ENCODE measurements at regions not wholly inside any gene's neighbourhood (a gene's known extent, or its start where the extent isn't known, plus 50 kb on each side); places are given as distances from the start of the nearest gene placed in this dataset.
"Not testable (repeated sequence)": the region's sequence is repeated elsewhere in the genome, so short reads cannot be mapped to it uniquely, and the experiment has no call there.

- Histone ChIP-seq H3K4me3 (no peak overlapping the region), H3K36me3 (no peaks in the 10 kb centered on the region), H3K27ac (no peak overlapping the region), H3K27me3 (replicated peaks in 1 of 7) (peaks cover 0 to 13% (median 0%) of the 10 kb centered on the region in 7 donors), H3K4me1 (no peaks in the 10 kb centered on the region), H3K9me3 (peaks cover 0 to 12% (median 0%) of the 10 kb centered on the region in 8 donors)
- WGBS, 5 donors: 5 to 17% (median 6%) methylated on average over 1 of the region's 1 CpG
- no peak for DNase-seq
- no peak for TF ChIP-seq POLR2AphosphoS5 (IDR thresholded peaks at IDR 0.05)
- intact Hi-C loops (cut with DNase I; ENCODE audit: low total_unique reads): no loop called here
Measured at GRCh38 chr4:75422998-75423397, 91.2 kb downstream of the RCHY1 start.

- H3K27ac ChIP-seq: no peak overlapping the region
- no peaks in the 10 kb centered on the region for H3K27me3 ChIP-seq (replicated peaks in 1 of 7)
- no peaks in the 10 kb centered on the region for H3K36me3 ChIP-seq
- H3K9me3 ChIP-seq: peaks cover 0 to 13% (median 0%) of the 10 kb centered on the region in 8 donors
- no peak for DNase-seq
- H3K4me1 ChIP-seq: no peaks in the 10 kb centered on the region
- 56 to 85% (median 76%) methylated on average over 2 of the region's 2 CpGs for WGBS, 5 donors
- intact Hi-C loops (cut with DNase I; ENCODE audit: low total_unique reads): no loop called here
- no peak overlapping the region for H3K4me3 ChIP-seq
- TF ChIP-seq CTCF (IDR thresholded peaks at IDR 0.05 in 8 of 11, conservative IDR thresholded peaks at IDR 0.05 in 3 of 11): no peak
- TF ChIP-seq POLR2AphosphoS5 (IDR thresholded peaks at IDR 0.05): no peak
- TF ChIP-seq POLR2A (IDR thresholded peaks at IDR 0.05): no peak
Measured at GRCh38 chr4:75412746-75413145, 101.5 kb downstream of the RCHY1 start.

GRCh38 chr4:75398501-75398900 lies 115.7 kb downstream of the RCHY1 start:
- Histone ChIP-seq H3K4me3 (no peak overlapping the region), H3K36me3 (no peaks in the 10 kb centered on the region), H3K4me1 (no peaks in the 10 kb centered on the region), H3K27me3 (replicated peaks in 1 of 7) (no peaks in the 10 kb centered on the region), H3K27ac (no peak overlapping the region), H3K9me3 (no peaks in the 10 kb centered on the region)
- intact Hi-C loops (cut with DNase I; ENCODE audit: low total_unique reads): no loop called here
- DNase-seq: no peak
- 83 to 93% (median 89%) methylated on average over 4 of the region's 4 CpGs for WGBS, 5 donors
- TF ChIP-seq CTCF (IDR thresholded peaks at IDR 0.05 in 8 of 11, conservative IDR thresholded peaks at IDR 0.05 in 3 of 11) (no peak), POLR2A (IDR thresholded peaks at IDR 0.05) (no peak), POLR2AphosphoS5 (IDR thresholded peaks at IDR 0.05) (no peak)

GRCh38 chr4:75391489-75392166 lies 122.6 kb downstream of the RCHY1 start:
- Histone ChIP-seq H3K9me3 (peaks cover 0 to 7% (median 0%) of the 10 kb centered on the region in 8 donors), H3K27ac (no peak overlapping the region), H3K27me3 (replicated peaks in 1 of 7) (peaks cover 0 to 9% (median 0%) of the 10 kb centered on the region in 7 donors), H3K36me3 (no peaks in the 10 kb centered on the region), H3K4me3 (no peak overlapping the region), H3K4me1 (peaks cover 0 to 9% (median 2%) of the 10 kb centered on the region in 6 donors)
- intact Hi-C loops (cut with DNase I; ENCODE audit: low total_unique reads): no loop called here
- TF ChIP-seq POLR2AphosphoS5 (IDR thresholded peaks at IDR 0.05) (no peak), CTCF (IDR thresholded peaks at IDR 0.05 in 8 of 11, conservative IDR thresholded peaks at IDR 0.05 in 3 of 11) (no peak), POLR2A (IDR thresholded peaks at IDR 0.05) (no peak)
- 25 to 44% (median 33%) methylated on average over 1 of the region's 1 CpG for WGBS, 5 donors
- DNase-seq: no peak

GRCh38 chr4:75386426-75386825 lies 127.8 kb downstream of the RCHY1 start:
- 73 to 93% (median 85%) methylated on average over 12 of the region's 12 CpGs for WGBS, 5 donors
- DNase-seq; H3K4me3 ChIP-seq; H3K4me1 ChIP-seq; H3K27me3 ChIP-seq (replicated peaks in 1 of 7); H3K27ac ChIP-seq; H3K36me3 ChIP-seq; intact Hi-C loops (cut with DNase I; ENCODE audit: low total_unique reads): not testable (repeated sequence)
- peaks cover 0 to 19% (median 4%) of the 10 kb centered on the region in 8 donors for H3K9me3 ChIP-seq
